Ovary (tissue), 7 donors: ENCODE measurements at regions not wholly inside any gene's neighbourhood (a gene's known extent, or its start where the extent isn't known, plus 50 kb on each side); places are given as distances from the start of the nearest gene placed in this dataset.

Experiments
- DNase-seq, 5 donors: peaks; one replicate each; pipeline ENCODE4 v3.0.0-alpha.2; 2019 to 2020
- H3K27ac ChIP-seq, 2 donors: fragments of 200-600 bp; one replicate each; pipeline versions ENCODE4 v1.5.1 to v1.8.0; 2019 to 2022
- H3K27me3 ChIP-seq: fragments of 200-600 bp; one replicate; pipeline ENCODE4 v1.8.0; 2022
- H3K36me3 ChIP-seq: fragments of 200-600 bp; sonication (generic); one replicate; pipeline ENCODE4 v1.5.1; 2019
- H3K4me1 ChIP-seq: one replicate; pipeline ENCODE4 v1.8.1; 2013; ENCODE audit warnings: mild to moderate bottlenecking, moderate library complexity; ENCODE audit not compliant: insufficient read depth
- H3K4me3 ChIP-seq: fragments of 200-600 bp; sonication (generic); one replicate; pipeline ENCODE4 v1.5.1; 2017
- H3K9me3 ChIP-seq, 2 donors: fragments of 200-600 bp in 1 of 2; sonication (generic) in 1 of 2; one replicate each; pipeline versions ENCODE4 v1.5.1 to v1.8.1; 2013 to 2019; ENCODE audit warnings: mild to moderate bottlenecking in 1 of 2, moderate library complexity in 1 of 2
- CTCF ChIP-seq, 3 donors: fragments of 450-650 bp in 2 of 3; fragments of 200-600 bp in 1 of 3; IDR thresholded peaks; one replicate each; pipeline versions ENCODE4 v1.5.1 to v1.8.0; 2016 to 2022; ENCODE audit warnings: antibody characterized with exemption in 3 of 3, mild to moderate bottlenecking in 1 of 3
- EP300 ChIP-seq: sonication (generic); formaldehyde crosslinking; IDR thresholded peaks from one replicate; pipeline ENCODE4 v1.6.1; 2017; ENCODE audit warnings: antibody characterized with exemption
- POLR2A ChIP-seq: fragments of 450-650 bp; IDR thresholded peaks from one replicate; pipeline ENCODE4 v1.6.1; 2017; ENCODE audit warnings: antibody characterized with exemption, mild to moderate bottlenecking, moderate library complexity
- WGBS, 3 donors: extraction: QIAGEN DNeasy Blood & Tissue Kit in 1 of 3; methylation state at CpG; one replicate each; pipeline versions ENCODE4 v1.1.5 to v1.1.7; 2013 to 2017; 5-methylcytosine and 5-hydroxymethylcytosine counted together
- intact Hi-C, 4 donors: fragments of 100-400 bp; cut with DNase I; formaldehyde crosslinking; loops; one replicate each; pipeline versions ENCODE4 v1.11.0 to v1.15.1; 2022 to 2023
- donor health status: DM: no; HTN: no; CAD: no; lungs with moderate emphysema.
- donor health status: DM: no; HTN: no; CAD: no.
- donor health status: Bipolar disorder and iron deficiency.
- donor health status: DM: no; HTN: no; CAD: no.
- donor health status: DM: yes; HTN: yes; CAD: no.

GRCh38 chr7:114206688-114207087 is 207.9 kb upstream of the FOXP2 start:
- 42 to 65% (median 51%) methylated on average over 1 of the region's 1 CpG for WGBS, 3 donors
- no peaks in the 10 kb centered on the region for H3K27me3 ChIP-seq
- no peaks in the 10 kb centered on the region for H3K9me3 ChIP-seq
- intact Hi-C loops, result no loop called here
- H3K36me3 ChIP-seq, result no peaks in the 10 kb centered on the region
- TF ChIP-seq EP300, result no peak
- TF ChIP-seq CTCF (IDR thresholded peaks at IDR 0.05), result no peak
- no peak for TF ChIP-seq POLR2A
- no peaks in the 10 kb centered on the region for H3K4me1 ChIP-seq
- no peak overlapping the region for H3K4me3 ChIP-seq
- H3K27ac ChIP-seq, result no peak overlapping the region
- no peak for DNase-seq

- 91 to 97% (median 94%) methylated on average over 1 of the region's 1 CpG for WGBS, 3 donors
- intact Hi-C loops, result no loop called here
- Histone ChIP-seq H3K4me3 (no peak overlapping the region), H3K4me1 (no peaks in the 10 kb centered on the region), H3K9me3 (no peaks in the 10 kb centered on the region), H3K27me3 (no peaks in the 10 kb centered on the region), H3K36me3 (no peaks in the 10 kb centered on the region), H3K27ac (no peak overlapping the region)
- no peak for DNase-seq
- TF ChIP-seq EP300 (no peak), CTCF (IDR thresholded peaks at IDR 0.05) (no peak), POLR2A (no peak)
These were observed 218.1 kb upstream of the FOXP2 start for GRCh38 chr7:114196517-114196916.

- Histone ChIP-seq H3K27ac (no peak overlapping the region), H3K36me3 (no peaks in the 10 kb centered on the region), H3K9me3 (no peaks in the 10 kb centered on the region), H3K27me3 (no peaks in the 10 kb centered on the region), H3K4me3 (no peak overlapping the region), H3K4me1 (no peaks in the 10 kb centered on the region)
- WGBS, 3 donors, result 69 to 85% (median 77%) methylated on average over 2 of the region's 2 CpGs
- intact Hi-C loops, result no loop called here
- TF ChIP-seq EP300, result no peak
- no peak for DNase-seq
These were observed 224.2 kb upstream of the FOXP2 start for GRCh38 chr7:114190387-114190786.

- DNase-seq, result no peak
- Histone ChIP-seq H3K4me1 (no peaks in the 10 kb centered on the region), H3K36me3 (no peaks in the 10 kb centered on the region), H3K27me3 (no peaks in the 10 kb centered on the region), H3K27ac (no peak overlapping the region), H3K4me3 (no peak overlapping the region), H3K9me3 (no peaks in the 10 kb centered on the region)
- intact Hi-C loops, result no loop called here
- no peak for TF ChIP-seq EP300
- no peak for TF ChIP-seq CTCF (IDR thresholded peaks at IDR 0.05)
- TF ChIP-seq POLR2A, result no peak
- WGBS, 3 donors, result 10 to 23% (median 23%) methylated on average over 3 of the region's 3 CpGs
These were observed 231.1 kb upstream of the FOXP2 start for GRCh38 chr7:114183311-114184088.

GRCh38 chr7:114182837-114183236 is 231.8 kb upstream of the FOXP2 start:
- no peaks in the 10 kb centered on the region for H3K4me1 ChIP-seq
- no peak overlapping the region for H3K27ac ChIP-seq
- no peaks in the 10 kb centered on the region for H3K36me3 ChIP-seq
- intact Hi-C loops, result no loop called here
- TF ChIP-seq EP300 (no peak), CTCF (IDR thresholded peaks at IDR 0.05) (no peak), POLR2A (no peak)
- no peak for DNase-seq
- WGBS, 3 donors, result 27 to 37% (median 36%) methylated on average over 1 of the region's 1 CpG
- no peaks in the 10 kb centered on the region for H3K9me3 ChIP-seq
- no peak overlapping the region for H3K4me3 ChIP-seq
- no peaks in the 10 kb centered on the region for H3K27me3 ChIP-seq
